Cardiac fibroblast (primary cell): ENCODE measurements at regions not wholly inside any gene's neighbourhood (a gene's known extent, or its start where the extent isn't known, plus 50 kb on each side); places are given as distances from the start of the nearest gene placed in this dataset.

Source experiments
- DNase-seq, 2 donors: peaks; one replicate each; pipeline versions ENCODE4 v3.0.0 to v3.0.0-alpha.2; 2010; ENCODE audit warnings: low read depth in 2 of 2
- H3K4me3 ChIP-seq, 2 donors: replicated peaks in 1 of 2; 1 replicate in 1 of 2; 2 replicates in 1 of 2; pipeline ENCODE4 v1.5.1; 2011; ENCODE audit warnings: low read depth in 2 of 2, low read length in 2 of 2, mild to moderate bottlenecking in 2 of 2, moderate library complexity in 1 of 2
- CTCF ChIP-seq: IDR thresholded peaks from one replicate; pipeline ENCODE4 v1.5.1; 2011; ENCODE audit warnings: low read depth, mild to moderate bottlenecking, low read length, inconsistent platforms

- no peak for DNase-seq
- no peak for TF ChIP-seq CTCF
Observed at GRCh38 chr4:165794834-165795233, 78.2 kb upstream of the TLL1 start.

GRCh38 chr4:165799384-165799815 lies 73.6 kb upstream of the TLL1 start:
- no peak for DNase-seq
- TF ChIP-seq CTCF, result no peak
- H3K4me3 ChIP-seq, result no peak overlapping the region

More at GRCh38 chr4:165794834-165795233, 78.2 kb upstream of the TLL1 start:
- H3K4me3 ChIP-seq, result no peak overlapping the region

GRCh38 chr4:165802452-165802851 lies 70.6 kb upstream of the TLL1 start:
- TF ChIP-seq CTCF, result no peak
- no peak overlapping the region for H3K4me3 ChIP-seq
- no peak for DNase-seq

GRCh38 chr4:165803005-165803404 lies 70.0 kb upstream of the TLL1 start:
- no peak overlapping the region for H3K4me3 ChIP-seq
- TF ChIP-seq CTCF, result no peak
- DNase-seq, result no peak

- no peak for TF ChIP-seq CTCF
- DNase-seq, result no peak
- no peak overlapping the region for H3K4me3 ChIP-seq
Observed at GRCh38 chr4:165805406-165805805, 67.6 kb upstream of the TLL1 start.

GRCh38 chr4:165806613-165807012 lies 66.4 kb upstream of the TLL1 start:
- H3K4me3 ChIP-seq, result no peak overlapping the region
- TF ChIP-seq CTCF, result no peak
- DNase-seq, result no peak

GRCh38 chr4:165810726-165811125 lies 62.3 kb upstream of the TLL1 start:
- H3K4me3 ChIP-seq, result no peak overlapping the region
- no peak for TF ChIP-seq CTCF
- DNase-seq, result peak in 1 of 2 donors; percentile 54
